GM15510 (cell line): ENCODE measurements at regions not wholly inside any gene's neighbourhood (a gene's known extent, or its start where the extent isn't known, plus 50 kb on each side); places are given as distances from the start of the nearest gene placed in this dataset.

Experiments
- POLR2A ChIP-seq: IDR thresholded peaks from 3 replicates; pipeline ENCODE4 v1.6.1; 2011; ENCODE audit warnings: borderline replicate concordance; ENCODE audit not compliant: insufficient read length; ENCODE audit errors: extremely low read depth

- TF ChIP-seq POLR2A = no peak
These were observed 58.8 kb upstream of the XCR1 start for GRCh38 chr3:46086083-46086437.

GRCh38 chr3:46085421-46086082 lies 58.3 kb upstream of the XCR1 start:
- no peak for TF ChIP-seq POLR2A

DNA sequence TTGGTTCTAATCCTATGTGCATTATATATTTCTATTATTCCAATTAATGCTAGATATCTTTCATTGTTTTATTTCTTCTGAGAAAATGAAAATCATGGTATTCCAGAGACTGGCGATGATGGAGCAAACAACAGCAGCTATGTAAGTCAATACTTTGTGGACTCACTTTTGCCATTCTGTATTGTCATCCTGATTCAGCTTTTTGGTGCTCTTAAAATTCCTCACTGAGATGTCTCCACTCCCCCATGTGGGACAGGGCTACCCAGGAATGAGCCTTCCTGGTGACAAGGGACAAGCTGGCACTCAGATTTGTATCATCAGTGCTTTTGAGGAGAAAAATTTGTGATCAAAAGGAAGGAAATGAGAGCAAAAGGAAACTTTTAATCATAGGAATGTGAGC lies 56.7 kb upstream of the XCR1 start:
- no peak for TF ChIP-seq POLR2A

DNA sequence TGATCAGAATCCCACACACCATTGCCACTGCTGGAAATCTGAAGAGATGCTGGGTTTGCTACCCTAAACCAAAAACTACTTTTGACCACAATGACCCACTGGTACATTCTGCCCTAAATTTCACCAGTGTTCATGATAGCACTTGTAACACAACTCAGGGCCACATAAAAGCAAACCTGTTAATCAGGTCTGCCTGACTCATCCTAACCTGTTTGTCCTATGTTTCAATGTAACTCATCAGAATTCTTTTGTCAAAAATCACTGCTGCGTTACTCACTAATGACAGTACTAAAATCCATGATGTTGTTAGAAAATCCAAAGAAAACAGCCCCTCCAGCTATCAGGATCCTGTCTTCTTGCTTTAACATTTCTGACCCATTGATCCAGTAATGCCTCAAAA lies 55.6 kb upstream of the XCR1 start:
- TF ChIP-seq POLR2A = no peak

DNA sequence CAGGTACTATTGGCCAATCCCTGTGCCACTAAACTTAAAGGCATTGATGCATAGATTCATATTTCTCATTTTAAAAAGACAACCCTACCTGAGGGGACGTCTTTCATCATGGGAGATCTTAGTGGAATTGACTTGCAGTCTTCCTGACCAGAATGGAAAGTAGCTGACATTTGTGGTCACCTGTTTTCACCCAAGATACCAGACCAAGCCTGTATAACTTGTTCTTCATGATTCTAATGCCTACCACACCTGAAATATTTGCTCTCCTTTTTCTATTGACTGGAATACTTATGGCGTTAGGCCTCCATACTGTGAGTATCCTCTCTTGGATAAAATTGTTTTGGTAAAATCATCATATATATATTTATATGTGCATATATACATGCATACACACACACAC lies 54.7 kb upstream of the XCR1 start:
- no peak for TF ChIP-seq POLR2A

DNA sequence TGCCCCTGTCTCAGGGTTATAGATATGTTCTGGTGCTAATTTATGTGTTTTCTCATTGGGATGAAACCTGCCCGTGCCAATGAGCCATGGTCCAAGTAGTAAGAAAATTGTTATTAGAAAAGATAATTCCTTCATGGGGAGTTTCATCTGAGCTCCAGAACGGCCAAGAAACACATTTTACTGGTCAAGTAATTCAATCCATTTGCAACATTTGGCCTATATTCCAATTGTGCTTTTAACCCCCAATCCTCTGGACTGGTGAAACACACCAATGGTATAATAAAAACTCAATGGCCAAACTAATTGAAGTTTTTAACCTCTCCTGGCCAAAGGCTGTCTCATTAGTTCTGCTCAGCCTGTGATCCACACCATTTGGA lies 53.7 kb upstream of the XCR1 start:
- no peak for TF ChIP-seq POLR2A

GRCh38 chr3:46080124-46080968 lies 53.1 kb upstream of the XCR1 start:
- TF ChIP-seq POLR2A = no peak

DNA sequence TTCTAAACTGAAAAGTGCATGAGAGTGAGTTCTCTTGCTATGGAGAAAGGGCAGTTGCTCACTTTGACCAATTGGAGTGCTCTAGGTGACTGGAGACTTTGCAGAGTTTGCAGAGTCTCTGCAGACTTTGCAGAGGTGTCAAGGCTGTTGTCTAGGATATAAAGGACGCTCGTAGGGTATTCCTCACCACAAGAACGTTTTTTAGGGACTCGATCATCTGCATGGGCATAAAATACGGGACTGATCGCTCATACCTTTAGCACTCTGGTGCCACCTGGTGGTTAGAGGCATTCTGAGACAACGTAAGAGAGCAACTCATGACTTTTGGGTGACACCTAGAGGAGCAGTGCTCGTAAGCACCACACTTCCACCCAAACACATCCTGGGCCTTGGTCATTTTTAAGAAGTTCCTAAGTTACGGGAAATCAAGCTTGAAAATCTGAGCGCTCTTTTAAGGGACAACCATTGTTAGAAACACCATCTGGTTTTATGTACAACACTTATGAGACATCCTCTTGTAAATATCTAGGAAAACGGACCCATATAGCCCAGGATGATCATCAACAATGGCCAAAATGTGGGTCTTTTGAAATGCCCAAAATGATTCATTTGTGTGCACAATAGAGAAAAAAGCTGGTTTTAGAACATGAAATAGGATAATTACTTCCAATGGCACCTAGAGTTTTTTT lies 51.6 kb upstream of the XCR1 start:
- TF ChIP-seq POLR2A = no peak
